ENCODE measurements at regions not wholly inside any gene's neighbourhood (a gene's known extent, or its start where the extent isn't known, plus 50 kb on each side); places are given as distances from the start of the nearest gene placed in this dataset.
"Not testable (repeated sequence)": the region's sequence is repeated elsewhere in the genome, so short reads cannot be mapped to it uniquely, and the experiment has no call there.

GRCh38 chr21:41582298-41582840 lies 74.4 kb upstream of the TMPRSS2 start:
- ATAC-seq (no peak), DNase-seq (ENCODE audit: low spot score) (no peak)
- intact Hi-C loops (cut with DNase I) = no loop called here

- DNase-seq (ENCODE audit: low spot score) (no peak), ATAC-seq (no peak)
- intact Hi-C loops (cut with DNase I) = no loop called here
Measured at GRCh38 chr21:41581592-41582228, 73.8 kb upstream of the TMPRSS2 start.

GRCh38 chr21:41580758-41581554 lies 73.0 kb upstream of the TMPRSS2 start:
- ATAC-seq (no peak), DNase-seq (ENCODE audit: low spot score) (no peak)
- intact Hi-C loops (cut with DNase I) = no loop called here

GRCh38 chr21:41579692-41580091 lies 71.7 kb upstream of the TMPRSS2 start:
- intact Hi-C loops (cut with DNase I) = no loop called here
- no peak for ATAC-seq
- no peak for DNase-seq (ENCODE audit: low spot score)

GRCh38 chr21:41578716-41579115 lies 70.8 kb upstream of the TMPRSS2 start:
- intact Hi-C loops (cut with DNase I) = no loop called here
- no peak for ATAC-seq
- no peak for DNase-seq (ENCODE audit: low spot score)

GRCh38 chr21:41578083-41578482 lies 70.1 kb upstream of the TMPRSS2 start:
- intact Hi-C loops (cut with DNase I) = no loop called here
- DNase-seq (ENCODE audit: low spot score) = no peak
- no peak for ATAC-seq

GRCh38 chr21:41576013-41576615 lies 68.2 kb upstream of the TMPRSS2 start:
- DNase-seq (ENCODE audit: low spot score) (no peak), ATAC-seq (no peak)
- intact Hi-C loops (cut with DNase I) = no loop called here

GRCh38 chr21:41573902-41574690 lies 66.1 kb upstream of the TMPRSS2 start:
- no peak for ATAC-seq
- intact Hi-C loops (cut with DNase I) = no loop called here
- no peak for DNase-seq (ENCODE audit: low spot score)

GRCh38 chr21:41571938-41572510 lies 64.1 kb upstream of the TMPRSS2 start:
- ATAC-seq (no peak), DNase-seq (ENCODE audit: low spot score) (no peak)
- intact Hi-C loops (cut with DNase I) = no loop called here

GRCh38 chr21:41570791-41571355 lies 62.9 kb upstream of the TMPRSS2 start:
- DNase-seq (ENCODE audit: low spot score) = no peak
- ATAC-seq = no peak
- intact Hi-C loops (cut with DNase I) = no loop called here

- intact Hi-C loops (cut with DNase I) = no loop called here
- DNase-seq (ENCODE audit: low spot score) (no peak), ATAC-seq (no peak)
Measured at GRCh38 chr21:41568606-41569385, 60.8 kb upstream of the TMPRSS2 start.

GRCh38 chr21:41567901-41568510 lies 60.0 kb upstream of the TMPRSS2 start:
- no peak for ATAC-seq
- intact Hi-C loops (cut with DNase I) = no loop called here
- no peak for DNase-seq (ENCODE audit: low spot score)

- intact Hi-C loops (cut with DNase I); ATAC-seq; DNase-seq (ENCODE audit: low spot score): not testable (repeated sequence)
Measured at GRCh38 chr21:41567237-41567636, 59.3 kb upstream of the TMPRSS2 start.

GRCh38 chr21:41566500-41567014 lies 58.6 kb upstream of the TMPRSS2 start:
- ATAC-seq (no peak), DNase-seq (ENCODE audit: low spot score) (no peak)
- intact Hi-C loops (cut with DNase I) = no loop called here

GRCh38 chr21:41565550-41565949 lies 57.6 kb upstream of the TMPRSS2 start:
- no peak for DNase-seq (ENCODE audit: low spot score)
- intact Hi-C loops (cut with DNase I) = no loop called here
- ATAC-seq = no peak

- ATAC-seq (no peak), DNase-seq (ENCODE audit: low spot score) (no peak)
- intact Hi-C loops (cut with DNase I) = no loop called here
Measured at GRCh38 chr21:41564871-41565274, 56.9 kb upstream of the TMPRSS2 start.
